Fibroblast of lung (primary cell): ENCODE measurements at regions not wholly inside any gene's neighbourhood (a gene's known extent, or its start where the extent isn't known, plus 50 kb on each side); places are given as distances from the start of the nearest gene placed in this dataset.

Source experiments
- EZH2 ChIP-seq: IDR thresholded peaks from 2 replicates; pipeline ENCODE4 v1.5.1; 2012; ENCODE audit warnings: low read length, control low read depth, mild to moderate bottlenecking; ENCODE audit errors: missing control alignments
- TF ChIP-seq, protein P1 (sequence below), 2 donors: IDR thresholded peaks in 1 of 2; conservative IDR thresholded peaks in 1 of 2; 1 replicate in 1 of 2; 2 replicates in 1 of 2; pipeline ENCODE4 v1.5.1; 2011 to 2012; ENCODE audit warnings: low read length in 2 of 2, control low read depth in 1 of 2, inconsistent platforms in 1 of 2, low read depth in 1 of 2, mild to moderate bottlenecking in 1 of 2

DNA sequence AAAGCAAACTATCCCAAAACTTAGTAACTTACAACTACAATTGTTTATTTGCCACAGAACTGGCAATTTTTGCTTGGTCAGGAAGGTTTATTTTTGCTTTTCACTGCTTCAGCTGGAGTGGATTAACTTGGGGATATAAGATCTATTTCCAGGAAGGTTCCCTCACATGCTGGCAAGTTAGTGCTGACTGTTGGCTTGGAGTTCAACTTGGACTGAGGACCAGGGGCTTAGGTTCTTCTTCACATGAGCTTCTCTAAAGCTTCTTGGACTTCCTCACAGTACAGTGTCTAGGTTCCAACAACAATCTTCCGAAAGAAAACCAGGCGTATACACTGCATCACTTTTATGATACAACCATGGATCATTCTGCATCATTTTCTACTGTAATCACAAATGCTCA lies 264.4 kb downstream of the CHL1 start:
- TF ChIP-seq, protein P1, sequence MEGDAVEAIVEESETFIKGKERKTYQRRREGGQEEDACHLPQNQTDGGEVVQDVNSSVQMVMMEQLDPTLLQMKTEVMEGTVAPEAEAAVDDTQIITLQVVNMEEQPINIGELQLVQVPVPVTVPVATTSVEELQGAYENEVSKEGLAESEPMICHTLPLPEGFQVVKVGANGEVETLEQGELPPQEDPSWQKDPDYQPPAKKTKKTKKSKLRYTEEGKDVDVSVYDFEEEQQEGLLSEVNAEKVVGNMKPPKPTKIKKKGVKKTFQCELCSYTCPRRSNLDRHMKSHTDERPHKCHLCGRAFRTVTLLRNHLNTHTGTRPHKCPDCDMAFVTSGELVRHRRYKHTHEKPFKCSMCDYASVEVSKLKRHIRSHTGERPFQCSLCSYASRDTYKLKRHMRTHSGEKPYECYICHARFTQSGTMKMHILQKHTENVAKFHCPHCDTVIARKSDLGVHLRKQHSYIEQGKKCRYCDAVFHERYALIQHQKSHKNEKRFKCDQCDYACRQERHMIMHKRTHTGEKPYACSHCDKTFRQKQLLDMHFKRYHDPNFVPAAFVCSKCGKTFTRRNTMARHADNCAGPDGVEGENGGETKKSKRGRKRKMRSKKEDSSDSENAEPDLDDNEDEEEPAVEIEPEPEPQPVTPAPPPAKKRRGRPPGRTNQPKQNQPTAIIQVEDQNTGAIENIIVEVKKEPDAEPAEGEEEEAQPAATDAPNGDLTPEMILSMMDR (conservative IDR thresholded peaks at IDR 0.05 in 1 of 2, IDR thresholded peaks at IDR 0.05 in 1 of 2; ENCODE audit: low read depth in 1 of 2, low read length in 2 of 2) = no peak
- no peak for TF ChIP-seq EZH2
